NCI-H2227 (cell line): ENCODE measurements at regions not wholly inside any gene's neighbourhood (a gene's known extent, or its start where the extent isn't known, plus 50 kb on each side); places are given as distances from the start of the nearest gene placed in this dataset.

Experiments used
- DNase-seq: peaks from one replicate; lab custom pipeline; 2025; ENCODE audit not compliant: unreplicated experiment; lab: John Stamatoyannopoulos, UW

- DNase-seq = no peak
These were observed 188.6 kb downstream of the MYCN start for GRCh38 chr2:16128746-16129610.

GRCh38 chr2:16127958-16128357 lies 187.6 kb downstream of the MYCN start:
- no peak for DNase-seq

DNA sequence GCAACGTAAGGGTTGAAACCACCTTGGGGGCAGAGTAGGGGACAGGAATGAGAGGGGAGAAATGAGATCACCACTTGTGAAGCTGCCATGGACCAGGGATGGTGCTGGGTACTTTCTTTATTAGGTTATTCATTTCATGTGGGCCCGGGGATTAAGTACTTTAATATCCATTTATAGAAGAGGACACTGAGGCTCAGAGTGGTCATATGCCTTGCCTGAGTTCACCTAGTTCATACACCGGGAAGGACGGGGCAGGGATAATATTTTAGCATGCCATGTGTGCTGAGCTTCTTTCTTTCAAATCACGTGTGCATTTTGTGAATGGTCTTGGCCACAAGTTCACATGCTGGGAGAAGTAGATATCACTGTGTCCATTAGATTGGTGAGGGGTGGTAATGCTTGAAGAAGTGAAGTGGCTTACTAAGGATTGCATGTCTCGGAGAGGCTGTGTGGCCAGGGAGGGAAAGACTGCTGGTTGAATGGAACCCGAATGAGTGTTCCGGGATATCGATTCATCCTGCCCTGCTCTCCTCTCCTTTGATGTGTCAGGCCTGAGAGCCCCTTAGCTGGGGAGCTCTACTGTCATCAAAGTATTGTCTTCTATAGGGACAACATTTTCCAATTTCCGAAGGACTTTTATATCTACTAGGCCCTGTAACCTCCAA lies 187.1 kb downstream of the MYCN start:
- DNase-seq = no peak

GRCh38 chr2:16126517-16127275 lies 186.3 kb downstream of the MYCN start:
- no peak for DNase-seq

DNA sequence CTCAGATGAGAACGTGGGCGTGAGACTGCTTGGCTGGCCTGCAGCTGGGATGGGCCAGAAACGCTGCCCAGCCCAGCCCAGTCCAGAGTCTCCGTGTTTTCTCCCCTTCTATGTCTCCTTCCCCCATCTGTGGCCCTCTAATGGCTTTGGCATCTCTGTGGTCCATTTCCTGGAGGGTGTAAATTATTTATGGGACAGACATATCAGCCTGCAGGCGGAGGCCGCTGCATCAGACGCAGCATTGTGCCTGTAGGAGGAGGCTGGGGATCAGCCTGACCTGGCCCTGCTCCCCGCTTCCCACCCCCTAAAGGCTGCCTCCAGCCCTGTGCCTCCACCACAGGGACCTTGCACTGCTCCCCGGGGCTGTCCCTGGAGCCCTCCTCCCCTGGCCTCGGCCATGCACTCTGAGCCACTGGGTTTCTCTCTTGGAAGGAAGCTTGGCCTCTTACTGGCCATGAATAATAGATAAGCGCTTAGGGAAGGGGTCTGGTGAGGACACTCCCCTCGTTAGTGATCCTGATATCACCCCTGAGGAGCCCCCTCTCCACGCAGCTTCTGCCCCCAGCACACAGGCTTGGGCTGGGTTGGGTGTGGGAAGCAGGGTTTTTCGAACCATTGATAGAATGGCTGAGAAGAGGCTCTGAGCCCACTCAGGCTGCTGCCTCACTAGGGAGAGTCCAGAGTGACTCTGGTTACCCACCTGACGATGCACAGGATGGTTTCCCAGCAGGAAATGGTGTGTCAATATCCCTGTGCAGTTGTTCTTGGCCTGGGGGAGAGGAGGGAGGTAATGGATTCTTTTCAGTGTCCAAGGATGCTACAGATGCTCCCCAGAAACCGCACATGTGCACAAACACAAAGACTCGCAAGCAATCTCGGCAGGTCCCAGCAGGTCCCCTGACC lies 185.5 kb downstream of the MYCN start:
- no peak for DNase-seq

DNA sequence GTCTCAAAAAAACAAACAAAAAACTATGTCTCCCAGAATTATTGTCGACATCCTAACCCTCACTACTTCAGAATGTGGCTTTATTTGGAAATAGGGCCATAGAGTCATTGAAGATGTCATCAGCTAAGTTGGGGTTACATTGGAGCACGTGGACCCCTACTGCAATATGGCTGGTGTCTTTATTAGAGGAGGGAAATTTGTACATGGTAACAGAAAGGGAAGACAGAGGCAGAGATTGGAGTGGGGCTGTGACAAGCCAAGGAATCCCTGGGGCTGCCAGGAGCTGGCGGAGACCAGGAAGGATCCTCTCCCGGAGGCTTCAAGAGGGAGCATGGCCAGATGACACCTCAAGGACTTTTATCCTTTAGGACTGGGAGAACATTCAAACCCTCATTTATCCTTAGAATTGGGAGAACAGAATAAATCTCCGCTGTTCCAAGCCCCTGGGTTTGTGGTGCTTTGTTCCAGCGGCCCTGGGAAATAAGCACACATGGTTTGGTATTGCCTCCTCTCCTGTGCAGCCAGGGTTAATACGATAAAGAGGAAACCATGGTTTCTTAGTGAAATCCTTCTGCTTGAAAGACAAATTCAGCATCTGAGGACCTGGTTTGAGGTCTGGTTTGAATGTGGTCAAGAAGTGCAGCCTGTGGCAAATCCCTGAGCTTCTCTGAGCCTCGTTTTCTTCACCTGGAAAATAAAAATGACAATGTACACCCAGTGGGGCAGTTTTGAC lies 184.7 kb downstream of the MYCN start:
- no peak for DNase-seq

GRCh38 chr2:16123856-16124780 lies 183.8 kb downstream of the MYCN start:
- DNase-seq = no peak

- DNase-seq = no peak
These were observed 183.1 kb downstream of the MYCN start for GRCh38 chr2:16123421-16123820.

DNA sequence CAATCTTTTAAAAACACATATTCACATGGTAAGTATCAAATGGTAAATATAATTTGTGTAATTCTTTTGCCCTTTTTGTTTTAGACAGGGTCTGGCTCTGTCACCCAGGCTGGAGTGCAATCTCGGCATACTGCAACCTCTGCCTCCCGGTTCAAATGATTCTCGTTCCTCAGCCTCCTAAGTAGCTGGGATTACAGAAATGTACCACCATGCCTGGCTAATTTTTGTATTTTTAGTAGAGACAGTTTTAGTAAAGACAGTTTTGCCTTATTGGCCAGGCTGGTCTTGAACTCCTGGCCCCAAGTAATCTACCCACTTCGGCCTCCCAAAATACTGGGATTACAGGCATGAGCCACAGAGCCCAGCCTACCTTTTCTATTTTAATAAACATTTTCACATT lies 182.2 kb downstream of the MYCN start:
- DNase-seq = no peak

GRCh38 chr2:16121986-16122390 lies 181.6 kb downstream of the MYCN start:
- DNase-seq = no peak

DNA sequence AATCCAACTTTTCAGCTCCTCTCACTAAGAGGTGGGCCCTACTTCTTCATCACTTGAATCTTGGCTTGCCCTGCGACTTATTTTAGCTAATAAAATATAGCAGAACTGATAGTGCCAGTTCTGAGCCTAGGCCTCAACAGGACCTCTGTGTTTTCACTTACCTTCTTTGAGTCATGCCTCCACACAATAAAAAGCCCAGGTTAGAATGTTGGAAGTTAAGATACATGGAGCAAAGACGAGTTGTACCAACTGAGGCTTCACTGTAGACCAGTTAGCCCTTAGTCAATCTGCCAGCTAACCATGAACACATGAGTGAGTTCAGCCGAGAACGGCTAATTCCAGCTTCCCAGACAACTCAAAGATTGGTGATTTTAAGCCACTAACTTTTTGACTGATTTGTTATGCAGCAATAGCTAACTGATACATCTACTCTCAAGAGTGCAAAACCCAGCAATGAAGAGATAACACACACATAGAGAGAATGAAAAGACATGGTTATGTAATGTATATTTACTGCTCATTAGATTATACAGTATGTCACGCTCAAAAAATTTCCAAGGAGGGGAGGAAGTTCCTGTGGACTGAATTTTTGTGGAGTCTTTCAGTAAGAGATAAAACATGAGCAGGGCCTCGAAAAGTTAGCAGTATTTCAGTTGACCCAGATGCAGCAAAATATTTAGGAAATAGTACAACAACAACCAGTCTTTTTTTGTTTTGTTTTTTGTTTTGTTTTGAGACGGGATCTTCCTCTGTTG lies 181.1 kb downstream of the MYCN start:
- no peak for DNase-seq

- DNase-seq = no peak
These were observed 180.3 kb downstream of the MYCN start for GRCh38 chr2:16120591-16121180.

DNA sequence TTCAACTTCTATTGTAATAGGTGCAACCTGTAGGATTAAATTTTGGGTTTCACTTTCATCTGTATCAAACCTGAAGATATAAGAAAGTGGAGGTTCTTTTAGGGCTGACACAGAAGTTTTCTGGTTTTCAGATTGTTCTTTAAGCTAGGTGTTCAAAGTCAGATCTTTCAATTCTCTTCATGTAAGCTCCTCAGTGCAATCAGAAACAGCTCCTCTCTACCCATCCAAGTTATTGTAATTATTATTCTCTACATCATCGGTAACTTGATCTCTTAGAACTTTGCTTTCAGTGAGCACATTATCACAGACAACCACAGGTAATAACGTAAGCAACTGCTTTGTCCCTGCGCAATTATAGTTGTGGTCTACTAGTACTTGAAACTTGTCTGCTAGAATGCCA lies 179.4 kb downstream of the MYCN start:
- DNase-seq = no peak

DNA sequence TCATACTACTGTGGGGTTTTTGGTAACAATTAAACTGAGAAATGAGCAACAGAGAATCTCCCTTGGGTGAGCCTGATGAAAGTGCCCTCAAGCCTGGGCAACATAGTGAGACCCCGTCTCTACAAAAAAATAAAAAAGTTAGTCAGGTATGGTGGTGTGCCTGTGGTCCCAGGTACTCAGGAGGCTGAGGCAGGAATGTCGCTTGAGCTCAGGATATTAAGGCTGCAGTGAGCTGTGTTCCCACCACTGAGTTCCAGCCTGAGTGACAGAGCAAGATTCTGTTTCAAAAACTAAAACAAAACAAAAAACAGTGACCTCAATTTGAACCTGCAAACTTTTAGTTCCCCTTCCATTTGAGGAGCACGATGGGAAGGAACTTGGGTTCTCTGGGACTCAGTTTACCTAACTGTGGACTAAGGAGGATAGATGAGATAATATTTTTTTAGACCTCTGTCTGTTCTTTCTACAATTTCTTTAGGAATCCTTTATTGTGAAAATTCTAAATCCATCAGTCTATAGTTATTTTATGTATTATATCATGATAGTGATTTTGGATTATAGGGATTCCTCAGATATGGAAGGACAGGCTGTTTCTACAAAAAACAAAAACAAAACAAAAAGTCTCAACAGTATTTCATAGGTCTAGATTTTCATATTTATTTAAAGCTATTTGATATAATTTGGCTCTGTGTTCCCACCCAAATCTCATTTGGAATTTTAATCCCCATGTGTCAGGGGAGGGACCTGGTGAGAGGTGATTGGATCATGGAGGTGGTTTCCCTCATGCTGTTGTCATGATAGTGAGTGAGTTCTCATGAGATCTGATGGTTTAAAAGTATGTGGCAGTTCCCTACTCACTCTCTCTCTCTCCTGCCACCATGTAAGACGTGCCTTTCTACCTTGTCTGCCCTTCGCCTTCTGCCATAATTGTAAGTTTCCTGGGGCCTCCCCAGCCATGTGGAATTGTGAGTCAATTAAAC lies 178.6 kb downstream of the MYCN start:
- DNase-seq = no peak

DNA sequence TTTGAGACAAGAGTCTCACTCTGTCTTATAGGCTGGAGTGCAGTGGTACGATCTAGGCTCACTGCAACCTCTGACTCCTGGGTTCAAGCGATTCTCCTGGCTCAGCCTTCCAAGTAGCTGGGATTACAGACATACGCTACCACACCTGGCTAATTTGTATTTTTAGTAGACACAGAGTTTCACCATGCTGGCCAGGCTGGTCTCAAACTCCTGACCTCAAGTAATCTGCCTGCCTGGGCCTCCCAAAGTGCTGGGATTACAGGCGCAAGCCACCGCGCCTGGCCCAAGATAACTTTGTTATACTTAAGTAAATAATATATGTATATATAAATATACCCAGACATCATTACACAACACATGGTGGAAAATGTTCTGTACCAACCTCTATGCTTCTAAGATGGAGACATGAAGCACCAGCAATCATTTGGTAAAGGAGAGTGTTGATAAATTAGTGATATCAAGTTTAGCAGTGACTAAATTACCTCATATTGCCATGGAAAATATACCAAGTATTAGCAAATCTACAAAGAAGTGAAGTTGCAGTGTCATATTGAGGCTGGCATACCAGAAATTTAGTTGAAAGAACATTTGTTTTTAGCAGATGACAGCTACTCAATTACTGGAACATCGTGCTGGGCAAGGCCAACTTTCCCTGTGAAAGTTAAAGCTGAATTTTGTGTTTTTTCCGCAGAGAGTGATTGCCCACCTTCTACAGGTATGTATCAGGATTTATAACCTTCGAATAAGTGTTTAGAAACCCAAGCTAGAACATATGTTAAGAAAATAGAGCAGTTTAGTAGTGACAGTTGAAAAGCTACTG lies 177.7 kb downstream of the MYCN start:
- DNase-seq = no peak
